ENCODE measurements at regions not wholly inside any gene's neighbourhood (a gene's known extent, or its start where the extent isn't known, plus 50 kb on each side); places are given as distances from the start of the nearest gene placed in this dataset.
A peak's percentile ranks its signal among the peaks of the same experiment; 100 is the strongest.

DNA sequence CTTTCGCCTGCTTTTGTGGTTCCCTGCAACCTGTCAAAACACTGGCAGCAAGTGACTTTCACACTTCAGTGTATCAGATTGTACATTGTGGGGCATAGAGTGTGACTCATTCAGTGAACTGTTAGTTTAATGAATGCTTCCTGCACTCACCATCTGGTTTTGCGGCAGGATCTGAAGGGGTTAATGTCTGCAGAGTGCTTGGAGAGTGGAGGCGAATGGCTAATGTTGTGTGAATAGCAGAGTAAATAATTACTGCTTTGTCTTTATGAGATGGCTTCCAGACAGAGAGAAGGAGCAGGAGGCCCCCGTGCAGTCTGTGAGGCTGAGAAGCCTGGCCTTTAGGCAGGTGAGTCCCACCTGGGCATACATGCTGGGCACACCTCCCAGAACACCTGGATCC is 454.3 kb upstream of the KIRREL3 start (continued):
- TF ChIP-seq, protein P1, sequence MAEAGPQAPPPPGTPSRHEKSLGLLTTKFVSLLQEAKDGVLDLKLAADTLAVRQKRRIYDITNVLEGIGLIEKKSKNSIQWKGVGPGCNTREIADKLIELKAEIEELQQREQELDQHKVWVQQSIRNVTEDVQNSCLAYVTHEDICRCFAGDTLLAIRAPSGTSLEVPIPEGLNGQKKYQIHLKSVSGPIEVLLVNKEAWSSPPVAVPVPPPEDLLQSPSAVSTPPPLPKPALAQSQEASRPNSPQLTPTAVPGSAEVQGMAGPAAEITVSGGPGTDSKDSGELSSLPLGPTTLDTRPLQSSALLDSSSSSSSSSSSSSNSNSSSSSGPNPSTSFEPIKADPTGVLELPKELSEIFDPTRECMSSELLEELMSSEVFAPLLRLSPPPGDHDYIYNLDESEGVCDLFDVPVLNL (CRISPR knock-in tag; IDR thresholded peaks at IDR 0.05; ENCODE audit: borderline replicate concordance, low read depth) = no peak
- TF ChIP-seq ETV6 (CRISPR knock-in tag; IDR thresholded peaks at IDR 0.05) (no peak), ZNF317 (CRISPR knock-in tag; IDR thresholded peaks at IDR 0.05; ENCODE audit: borderline replicate concordance, low read depth) (no peak), TEAD4 (CRISPR knock-in tag; IDR thresholded peaks at IDR 0.05) (no peak), RELA (CRISPR knock-in tag; IDR thresholded peaks at IDR 0.05; ENCODE audit: borderline replicate concordance) (no peak), NFYB (CRISPR knock-in tag; conservative IDR thresholded peaks at IDR 0.05; ENCODE audit: low read depth) (no peak), ZNF425 (CRISPR knock-in tag; conservative IDR thresholded peaks at IDR 0.05) (no peak), NR3C1 (CRISPR knock-in tag; conservative IDR thresholded peaks at IDR 0.05; ENCODE audit: low read depth) (no peak), FOXJ3 (CRISPR knock-in tag; IDR thresholded peaks at IDR 0.05; ENCODE audit: borderline replicate concordance) (no peak), CREM (CRISPR knock-in tag; IDR thresholded peaks at IDR 0.05) (no peak)
- TF ChIP-seq, protein P2, sequence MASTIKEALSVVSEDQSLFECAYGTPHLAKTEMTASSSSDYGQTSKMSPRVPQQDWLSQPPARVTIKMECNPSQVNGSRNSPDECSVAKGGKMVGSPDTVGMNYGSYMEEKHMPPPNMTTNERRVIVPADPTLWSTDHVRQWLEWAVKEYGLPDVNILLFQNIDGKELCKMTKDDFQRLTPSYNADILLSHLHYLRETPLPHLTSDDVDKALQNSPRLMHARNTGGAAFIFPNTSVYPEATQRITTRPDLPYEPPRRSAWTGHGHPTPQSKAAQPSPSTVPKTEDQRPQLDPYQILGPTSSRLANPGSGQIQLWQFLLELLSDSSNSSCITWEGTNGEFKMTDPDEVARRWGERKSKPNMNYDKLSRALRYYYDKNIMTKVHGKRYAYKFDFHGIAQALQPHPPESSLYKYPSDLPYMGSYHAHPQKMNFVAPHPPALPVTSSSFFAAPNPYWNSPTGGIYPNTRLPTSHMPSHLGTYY (CRISPR knock-in tag; IDR thresholded peaks at IDR 0.05) = no peak

GRCh38 chr11:127452533-127452932 is 452.0 kb upstream of the KIRREL3 start:
- Mint-ChIP-seq H3K27ac (no peak overlapping the region), H3K9me3 (peaks cover 3% of the 10 kb centered on the region; the same call in 1 of the 2 replicates), H3K4me3 (no peak overlapping the region), H3K4me1 (peaks cover 7% of the 10 kb centered on the region), H3K36me3 (no peaks in the 10 kb centered on the region), H3K27me3 (ENCODE audit: low read depth) (no peaks in the 10 kb centered on the region)
- DNase-seq (ENCODE audit: low spot score) (no peak), ATAC-seq (no peak)
- POLR2A ChIA-PET = no interaction called here
- CTCF ChIA-PET = no interaction called here
- TF ChIP-seq, protein P3, sequence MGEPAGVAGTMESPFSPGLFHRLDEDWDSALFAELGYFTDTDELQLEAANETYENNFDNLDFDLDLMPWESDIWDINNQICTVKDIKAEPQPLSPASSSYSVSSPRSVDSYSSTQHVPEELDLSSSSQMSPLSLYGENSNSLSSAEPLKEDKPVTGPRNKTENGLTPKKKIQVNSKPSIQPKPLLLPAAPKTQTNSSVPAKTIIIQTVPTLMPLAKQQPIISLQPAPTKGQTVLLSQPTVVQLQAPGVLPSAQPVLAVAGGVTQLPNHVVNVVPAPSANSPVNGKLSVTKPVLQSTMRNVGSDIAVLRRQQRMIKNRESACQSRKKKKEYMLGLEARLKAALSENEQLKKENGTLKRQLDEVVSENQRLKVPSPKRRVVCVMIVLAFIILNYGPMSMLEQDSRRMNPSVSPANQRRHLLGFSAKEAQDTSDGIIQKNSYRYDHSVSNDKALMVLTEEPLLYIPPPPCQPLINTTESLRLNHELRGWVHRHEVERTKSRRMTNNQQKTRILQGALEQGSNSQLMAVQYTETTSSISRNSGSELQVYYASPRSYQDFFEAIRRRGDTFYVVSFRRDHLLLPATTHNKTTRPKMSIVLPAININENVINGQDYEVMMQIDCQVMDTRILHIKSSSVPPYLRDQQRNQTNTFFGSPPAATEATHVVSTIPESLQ (CRISPR knock-in tag; IDR thresholded peaks at IDR 0.05) = no peak
- peak; percentile 91 for TF ChIP-seq HMGA2 (CRISPR knock-in tag; IDR thresholded peaks at IDR 0.05)
- TF ChIP-seq, protein P4, sequence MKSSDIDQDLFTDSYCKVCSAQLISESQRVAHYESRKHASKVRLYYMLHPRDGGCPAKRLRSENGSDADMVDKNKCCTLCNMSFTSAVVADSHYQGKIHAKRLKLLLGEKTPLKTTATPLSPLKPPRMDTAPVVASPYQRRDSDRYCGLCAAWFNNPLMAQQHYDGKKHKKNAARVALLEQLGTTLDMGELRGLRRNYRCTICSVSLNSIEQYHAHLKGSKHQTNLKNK (CRISPR knock-in tag; IDR thresholded peaks at IDR 0.05) = no peak

GRCh38 chr11:127451861-127452260 is 451.3 kb upstream of the KIRREL3 start:
- Mint-ChIP-seq H3K27me3 (ENCODE audit: low read depth) (no peaks in the 10 kb centered on the region), H3K36me3 (no peaks in the 10 kb centered on the region), H3K9me3 (peaks cover 3% of the 10 kb centered on the region; the same call in 1 of the 2 replicates), H3K4me3 (no peak overlapping the region), H3K4me1 (peaks cover 10% of the 10 kb centered on the region), H3K27ac (no peak overlapping the region)
- no peak for DNase-seq (ENCODE audit: low spot score)
- ChIA-PET CTCF (no interaction called here), POLR2A (interaction anchor here (1.1 kb wide), 1 partner anchor 106 kb away, joined by 3 read pairs; no protein-coding TSS in a partner anchor)
- no peak for TF ChIP-seq RORB (CRISPR knock-in tag; IDR thresholded peaks at IDR 0.05)
- TF ChIP-seq ZNF232 (CRISPR knock-in tag; IDR thresholded peaks at IDR 0.05) = no peak
- TF ChIP-seq, protein P1 (CRISPR knock-in tag; IDR thresholded peaks at IDR 0.05; ENCODE audit: borderline replicate concordance, low read depth) = no peak
- ATAC-seq = no peak

Measured in WTC11 (cell line).